HFFc6 (cell line): ENCODE measurements at regions not wholly inside any gene's neighbourhood (a gene's known extent, or its start where the extent isn't known, plus 50 kb on each side); places are given as distances from the start of the nearest gene placed in this dataset.

ENCODE experiments used
- DNase-seq: peaks from one replicate; pipeline ENCODE4 v3.0.0-alpha.2; 2018
- H3K27ac Mint-ChIP-seq: 2 replicates; pipeline ENCODE4 v1.8.0; 2020; ENCODE audit warnings: mild to moderate bottlenecking, mixed read lengths
- H3K27me3 Mint-ChIP-seq: 2 replicates; pipeline ENCODE4 v1.8.0; 2021; ENCODE audit warnings: mild to moderate bottlenecking, moderate library complexity, mixed read lengths; ENCODE audit not compliant: insufficient read depth
- H3K36me3 Mint-ChIP-seq: 2 replicates; pipeline ENCODE4 v1.8.0; 2021; ENCODE audit warnings: low read depth, mixed read lengths
- H3K4me1 Mint-ChIP-seq: 2 replicates; pipeline ENCODE4 v1.8.0; 2020; ENCODE audit warnings: low read depth, mixed read lengths
- H3K4me3 Mint-ChIP-seq: 2 replicates; pipeline ENCODE4 v1.8.0; 2020; ENCODE audit warnings: mild to moderate bottlenecking, moderate library complexity, mixed read lengths
- H3K9me3 Mint-ChIP-seq: 2 replicates; pipeline ENCODE4 v1.8.0; 2020; ENCODE audit warnings: mild to moderate bottlenecking, mixed read lengths
- TF ChIP-seq, protein P1 (sequence below): fragments of 200-600 bp; sonication (generic); IDR thresholded peaks from 2 replicates; pipeline ENCODE4 v1.5.0; 2021; ENCODE audit warnings: antibody characterized with exemption, mild to moderate bottlenecking

DNA sequence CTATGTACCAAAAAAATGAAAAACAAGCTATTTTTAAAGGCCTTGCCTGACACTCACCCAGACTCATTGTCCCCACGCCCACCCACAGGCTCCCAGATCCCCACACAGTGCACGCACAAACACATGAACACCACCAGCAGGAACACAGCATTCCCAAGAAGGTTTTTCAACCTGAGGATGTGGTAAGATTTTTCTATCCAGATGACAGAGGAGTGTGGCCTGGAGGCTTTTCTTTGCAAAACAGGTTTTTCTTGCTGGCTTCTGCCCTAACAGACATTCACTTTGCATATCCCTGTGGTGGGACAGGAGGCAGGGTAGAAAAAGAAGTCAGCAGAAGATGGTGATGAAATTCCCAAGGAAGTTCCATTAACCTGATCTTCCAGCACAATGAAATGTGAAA is 97.8 kb downstream of the KLF12 start:
- no peaks in the 10 kb centered on the region for H3K36me3 Mint-ChIP-seq
- no peaks in the 10 kb centered on the region for H3K27me3 Mint-ChIP-seq
- H3K27ac Mint-ChIP-seq = no peak overlapping the region
- TF ChIP-seq, protein P1, sequence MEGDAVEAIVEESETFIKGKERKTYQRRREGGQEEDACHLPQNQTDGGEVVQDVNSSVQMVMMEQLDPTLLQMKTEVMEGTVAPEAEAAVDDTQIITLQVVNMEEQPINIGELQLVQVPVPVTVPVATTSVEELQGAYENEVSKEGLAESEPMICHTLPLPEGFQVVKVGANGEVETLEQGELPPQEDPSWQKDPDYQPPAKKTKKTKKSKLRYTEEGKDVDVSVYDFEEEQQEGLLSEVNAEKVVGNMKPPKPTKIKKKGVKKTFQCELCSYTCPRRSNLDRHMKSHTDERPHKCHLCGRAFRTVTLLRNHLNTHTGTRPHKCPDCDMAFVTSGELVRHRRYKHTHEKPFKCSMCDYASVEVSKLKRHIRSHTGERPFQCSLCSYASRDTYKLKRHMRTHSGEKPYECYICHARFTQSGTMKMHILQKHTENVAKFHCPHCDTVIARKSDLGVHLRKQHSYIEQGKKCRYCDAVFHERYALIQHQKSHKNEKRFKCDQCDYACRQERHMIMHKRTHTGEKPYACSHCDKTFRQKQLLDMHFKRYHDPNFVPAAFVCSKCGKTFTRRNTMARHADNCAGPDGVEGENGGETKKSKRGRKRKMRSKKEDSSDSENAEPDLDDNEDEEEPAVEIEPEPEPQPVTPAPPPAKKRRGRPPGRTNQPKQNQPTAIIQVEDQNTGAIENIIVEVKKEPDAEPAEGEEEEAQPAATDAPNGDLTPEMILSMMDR = no peak
- peaks cover 18% of the 10 kb centered on the region for H3K4me1 Mint-ChIP-seq
- no peaks in the 10 kb centered on the region for H3K9me3 Mint-ChIP-seq
- H3K4me3 Mint-ChIP-seq = no peak overlapping the region
- no peak for DNase-seq

DNA sequence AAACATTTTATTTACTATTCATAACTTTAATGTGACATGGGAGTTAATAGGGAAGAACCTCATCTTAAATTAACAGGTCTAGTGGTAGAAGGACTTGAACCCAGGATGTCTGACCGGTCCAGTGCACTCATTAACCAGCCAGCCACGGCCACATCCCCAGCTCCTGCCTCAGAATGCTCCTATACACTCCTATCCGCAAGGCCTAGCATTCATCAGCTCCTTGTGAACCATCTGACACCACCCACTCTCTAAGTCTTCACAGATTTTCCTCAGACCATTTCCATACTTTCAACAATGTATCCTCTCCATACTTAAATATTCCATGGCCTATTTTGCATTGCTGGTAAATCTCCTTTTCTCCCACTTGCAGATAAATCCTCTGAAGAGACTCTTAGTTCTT is 98.3 kb downstream of the KLF12 start:
- Mint-ChIP-seq H3K4me3 (no peak overlapping the region), H3K4me1 (peaks cover 18% of the 10 kb centered on the region), H3K36me3 (no peaks in the 10 kb centered on the region), H3K27me3 (no peaks in the 10 kb centered on the region), H3K27ac (no peak overlapping the region), H3K9me3 (no peaks in the 10 kb centered on the region)
- TF ChIP-seq, protein P1 = no peak
- no peak for DNase-seq

DNA sequence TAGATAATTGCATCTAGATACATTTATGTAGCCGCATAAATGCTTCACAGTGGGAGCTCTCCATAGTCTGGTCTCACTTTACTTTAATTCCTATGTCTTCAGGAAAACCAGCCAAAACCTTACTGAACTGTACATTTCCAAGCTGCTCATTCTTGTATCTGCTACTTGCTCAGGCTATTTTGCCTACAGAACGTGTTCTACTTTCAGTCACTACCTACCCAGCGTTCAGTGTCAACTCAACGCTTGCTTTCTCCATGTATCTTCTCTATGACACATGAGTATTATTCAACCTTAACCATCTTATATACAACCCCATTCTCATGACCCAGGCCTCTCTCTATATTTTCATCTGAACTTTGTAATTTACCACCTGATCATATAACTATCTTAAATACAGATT is 101.9 kb downstream of the KLF12 start:
- no peak for DNase-seq
- Mint-ChIP-seq H3K27ac (no peak overlapping the region), H3K4me1 (peaks cover 10% of the 10 kb centered on the region), H3K36me3 (no peaks in the 10 kb centered on the region), H3K9me3 (no peaks in the 10 kb centered on the region), H3K27me3 (peaks cover 1% of the 10 kb centered on the region; the same call in 1 of the 2 replicates), H3K4me3 (no peak overlapping the region)
- TF ChIP-seq, protein P1 = no peak

DNA sequence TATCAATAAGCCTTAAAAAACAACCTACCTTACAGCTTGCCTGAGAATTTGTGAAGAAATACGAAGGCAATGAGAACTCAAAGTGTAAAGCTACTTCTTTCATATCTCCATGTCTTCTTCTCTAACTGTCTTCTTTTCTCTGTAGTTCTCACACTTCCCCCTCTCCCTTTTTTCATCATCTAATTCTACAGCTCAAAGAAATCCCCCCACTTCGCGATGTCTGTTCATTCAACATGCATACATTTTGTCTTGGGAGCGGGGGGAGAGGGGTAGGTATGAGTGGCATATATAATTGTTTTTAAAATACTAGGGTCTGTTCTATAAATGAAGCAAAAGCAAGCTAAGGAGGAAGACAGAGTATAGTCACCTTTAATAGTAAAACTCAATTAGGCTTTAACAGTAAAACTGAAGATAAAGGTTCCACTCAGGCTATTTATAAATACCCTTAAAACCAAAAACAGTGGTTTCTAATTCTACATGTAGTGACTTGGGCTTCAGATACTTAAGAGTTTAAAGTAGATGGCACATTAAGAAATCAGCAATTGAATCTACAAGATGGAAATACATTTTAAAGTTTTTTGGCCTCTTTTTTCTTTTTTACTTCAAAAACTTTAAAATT is 106.9 kb downstream of the KLF12 start:
- no peak for DNase-seq
- Mint-ChIP-seq H3K27me3 (peaks cover 1% of the 10 kb centered on the region; the same call in 1 of the 2 replicates), H3K4me1 (peaks cover 15% of the 10 kb centered on the region), H3K4me3 (no peak overlapping the region), H3K27ac (no peak overlapping the region), H3K9me3 (no peaks in the 10 kb centered on the region), H3K36me3 (peaks cover 16% of the 10 kb centered on the region)
- TF ChIP-seq, protein P1 = no peak

DNA sequence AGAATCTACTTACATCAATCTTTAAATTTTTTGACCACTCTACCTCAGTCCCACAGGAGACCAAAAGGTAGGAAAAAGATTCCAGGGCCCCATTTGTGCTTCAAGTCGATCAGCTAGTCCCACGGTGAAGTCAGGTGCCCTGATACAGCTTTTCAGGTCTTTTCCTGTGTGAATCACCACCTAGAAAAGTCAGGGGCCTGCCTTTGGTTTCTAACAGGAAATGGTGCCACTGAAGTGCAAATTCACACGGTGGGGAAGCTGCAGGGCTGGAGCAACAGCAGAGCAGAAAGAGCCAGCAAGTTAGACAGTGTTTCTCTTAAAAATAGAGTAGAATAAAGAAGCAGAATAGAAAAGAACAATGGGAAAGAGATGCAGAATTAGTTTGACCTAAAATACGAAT is 107.5 kb downstream of the KLF12 start:
- peaks cover 1% of the 10 kb centered on the region; the same call in 1 of the 2 replicates for H3K27me3 Mint-ChIP-seq
- H3K9me3 Mint-ChIP-seq = no peaks in the 10 kb centered on the region
- no peak overlapping the region for H3K27ac Mint-ChIP-seq
- TF ChIP-seq, protein P1 = no peak
- peaks cover 21% of the 10 kb centered on the region for H3K36me3 Mint-ChIP-seq
- DNase-seq = no peak
- no peak overlapping the region for H3K4me3 Mint-ChIP-seq
- peaks cover 20% of the 10 kb centered on the region for H3K4me1 Mint-ChIP-seq

DNA sequence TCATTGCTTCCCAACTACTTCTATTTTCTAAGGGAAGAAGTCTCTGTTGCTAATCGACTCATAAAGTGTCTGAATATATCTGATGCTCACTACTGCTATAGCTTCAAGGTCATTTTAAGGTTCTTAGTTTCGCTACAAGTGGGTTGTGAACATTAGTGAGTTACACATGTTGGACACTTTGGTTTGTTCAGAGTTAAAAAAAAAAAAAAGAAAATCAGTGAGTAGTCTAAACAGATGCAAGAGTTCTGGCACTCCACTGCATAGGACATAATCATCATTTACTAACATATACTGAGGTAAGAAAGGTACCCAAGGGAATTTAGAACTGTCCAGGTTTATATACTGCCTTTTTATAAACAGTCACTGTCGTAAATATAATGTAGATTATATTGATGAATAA is 108.8 kb downstream of the KLF12 start:
- peaks cover 1% of the 10 kb centered on the region; the same call in 1 of the 2 replicates for H3K27me3 Mint-ChIP-seq
- TF ChIP-seq, protein P1 = no peak
- DNase-seq = no peak
- H3K4me3 Mint-ChIP-seq = no peak overlapping the region
- H3K27ac Mint-ChIP-seq = no peak overlapping the region
- peaks cover 31% of the 10 kb centered on the region for H3K36me3 Mint-ChIP-seq
- no peaks in the 10 kb centered on the region for H3K9me3 Mint-ChIP-seq
- peaks cover 20% of the 10 kb centered on the region for H3K4me1 Mint-ChIP-seq
